GM21447 (cell line): ENCODE measurements at regions not wholly inside any gene's neighbourhood (a gene's known extent, or its start where the extent isn't known, plus 50 kb on each side); places are given as distances from the start of the nearest gene placed in this dataset.
"Not testable (repeated sequence)": the region's sequence is repeated elsewhere in the genome, so short reads cannot be mapped to it uniquely, and the experiment has no call there.

ENCODE experiments used
- ATAC-seq: cut with Tn5 transposase; IDR thresholded peaks from one replicate; pipeline ENCODE4 v1.9.1; 2021; ENCODE audit not compliant: unreplicated experiment

GRCh38 chr3:124133366-124133940 is 141.5 kb upstream of the ROPN1 start:
- ATAC-seq: no peak

GRCh38 chr3:124137216-124137615 is 145.3 kb upstream of the ROPN1 start:
- no peak for ATAC-seq

- ATAC-seq: no peak
Measured at GRCh38 chr3:124138148-124138547, 146.2 kb upstream of the ROPN1 start.

- ATAC-seq: no peak
Measured at GRCh38 chr3:124140746-124141145, 148.8 kb upstream of the ROPN1 start.

- no peak for ATAC-seq
Measured at GRCh38 chr3:124142389-124142970, 150.6 kb upstream of the ROPN1 start.

GRCh38 chr3:124143047-124143446 is 151.1 kb upstream of the ROPN1 start:
- ATAC-seq: no peak

GRCh38 chr3:124144035-124144814 is 152.3 kb upstream of the ROPN1 start:
- ATAC-seq: no peak

GRCh38 chr3:124147429-124147828 is 155.5 kb upstream of the ROPN1 start:
- no peak for ATAC-seq

- ATAC-seq: no peak
Measured at GRCh38 chr3:124147946-124148345, 156.0 kb upstream of the ROPN1 start.

- no peak for ATAC-seq
Measured at GRCh38 chr3:124149081-124149480, 157.2 kb upstream of the ROPN1 start.

- no peak for ATAC-seq
Measured at GRCh38 chr3:124149771-124150170, 157.8 kb upstream of the ROPN1 start.

GRCh38 chr3:124152891-124153290 is 161.0 kb upstream of the ROPN1 start:
- not testable (repeated sequence) for ATAC-seq

- no peak for ATAC-seq
Measured at GRCh38 chr3:124156866-124157712, 165.2 kb upstream of the ROPN1 start.

GRCh38 chr3:124157748-124158147 is 165.8 kb upstream of the ROPN1 start:
- no peak for ATAC-seq

GRCh38 chr3:124158168-124158881 is 166.4 kb upstream of the ROPN1 start:
- no peak for ATAC-seq

- no peak for ATAC-seq
Measured at GRCh38 chr3:124161448-124161847, 169.5 kb upstream of the ROPN1 start.

- no peak for ATAC-seq
Measured at GRCh38 chr3:124163689-124164088, 171.8 kb upstream of the ROPN1 start.

- ATAC-seq: no peak
Measured at GRCh38 chr3:124168271-124168670, 176.3 kb upstream of the ROPN1 start.

GRCh38 chr3:124172283-124172682 is 180.4 kb upstream of the ROPN1 start:
- no peak for ATAC-seq

- no peak for ATAC-seq
Measured at GRCh38 chr3:124172816-124173215, 180.9 kb upstream of the ROPN1 start.

- ATAC-seq: no peak
Measured at GRCh38 chr3:124174476-124174875, 182.6 kb upstream of the ROPN1 start.
